M059J (cell line): ENCODE measurements at regions not wholly inside any gene's neighbourhood (a gene's known extent, or its start where the extent isn't known, plus 50 kb on each side); places are given as distances from the start of the nearest gene placed in this dataset.

Experiments
- DNase-seq: peaks from one replicate; pipeline ENCODE4 v3.0.0-alpha.2; 2012; ENCODE audit warnings: low read depth

DNA sequence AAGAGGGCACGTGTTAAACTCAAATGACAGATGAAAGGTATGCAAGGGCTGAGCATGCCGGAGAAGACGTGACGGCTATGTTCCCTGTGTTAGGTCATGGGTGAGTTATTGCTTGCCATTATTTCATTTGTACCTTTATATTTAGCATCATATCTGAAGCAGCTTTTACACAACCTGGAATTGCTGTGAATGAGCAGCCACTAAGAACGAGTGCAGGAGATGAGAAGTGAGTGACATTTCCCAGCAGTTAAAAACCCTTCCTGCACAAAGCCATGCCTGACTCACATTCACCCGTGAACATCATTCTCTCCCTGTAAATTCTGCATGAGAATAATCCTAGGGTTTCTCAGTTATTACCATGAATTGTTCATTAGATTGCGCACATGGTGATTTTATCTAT lies 433.2 kb upstream of the ZFP42 start:
- no peak for DNase-seq

DNA sequence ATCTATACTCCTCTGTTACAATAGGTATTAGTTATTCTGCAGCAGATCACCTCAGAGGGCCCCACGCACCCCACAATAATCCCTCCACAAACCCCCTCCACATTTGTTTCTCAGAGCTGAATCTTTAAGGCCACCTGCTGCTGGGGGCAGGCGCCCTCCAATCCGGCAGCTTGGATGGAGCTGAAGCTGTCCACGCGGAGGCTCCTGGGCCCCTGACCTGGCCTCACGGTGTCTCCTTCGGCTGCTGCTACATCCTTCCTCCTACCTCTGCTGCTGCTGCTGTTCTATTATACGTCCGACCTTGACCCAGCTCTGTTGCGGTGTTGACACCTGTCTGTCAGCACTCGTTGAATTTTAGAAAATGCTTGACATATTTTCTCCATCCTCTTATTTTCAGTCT lies 430.2 kb upstream of the ZFP42 start:
- no peak for DNase-seq

DNA sequence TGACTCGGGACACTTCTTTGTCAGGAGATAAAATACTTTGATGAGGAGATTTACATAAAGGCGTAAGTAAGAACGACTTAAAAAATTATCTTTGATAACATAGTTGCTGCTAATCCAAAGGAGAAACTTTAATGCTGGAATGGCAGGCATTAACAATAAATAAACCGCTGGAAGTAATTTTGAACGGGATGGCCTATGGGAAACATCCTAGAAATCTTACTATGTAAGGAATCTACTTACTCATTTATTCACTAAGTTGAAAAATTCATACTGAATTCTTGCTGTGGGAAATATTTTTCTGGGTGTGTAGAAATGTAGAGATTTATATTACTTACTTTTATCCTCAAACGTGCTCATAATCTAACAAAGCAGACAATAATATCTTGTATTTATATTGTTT lies 425.7 kb upstream of the ZFP42 start:
- no peak for DNase-seq

DNA sequence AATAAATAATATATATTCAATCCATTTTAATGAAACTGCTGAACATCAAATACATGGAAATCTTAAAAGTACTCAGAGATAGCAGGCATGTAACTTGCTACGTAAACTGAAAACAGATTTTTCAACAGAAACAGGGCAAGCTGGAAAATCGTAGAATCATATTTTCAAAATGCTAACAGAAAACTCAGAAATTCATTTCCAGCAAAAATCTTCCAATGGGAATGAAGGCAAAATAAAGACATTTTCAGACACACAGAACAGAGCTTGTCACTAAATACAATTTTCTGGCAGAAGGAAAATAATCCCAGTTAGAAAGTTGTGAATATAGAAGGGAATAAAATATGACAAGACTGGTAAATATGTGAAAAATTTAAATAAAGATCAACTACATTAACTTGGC lies 419.9 kb upstream of the ZFP42 start:
- no peak for DNase-seq

DNA sequence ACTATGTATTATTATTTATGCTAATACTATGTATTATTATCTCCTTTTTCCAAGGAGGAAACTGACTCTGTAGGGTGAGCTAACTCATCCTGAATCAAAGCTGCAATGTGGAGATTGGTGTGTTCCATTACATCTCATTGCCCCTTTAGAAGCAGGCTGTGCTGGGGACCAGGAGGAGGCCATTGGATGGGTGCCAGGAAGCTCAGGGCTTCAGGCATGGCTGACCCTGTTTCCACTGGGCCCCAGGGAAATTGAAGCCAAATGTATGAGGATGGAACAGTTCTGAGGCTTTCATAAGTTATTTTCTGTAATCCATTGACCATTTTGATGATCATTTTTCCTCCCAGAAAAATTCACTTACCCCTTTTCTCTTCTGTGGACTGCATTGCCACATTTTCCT lies 418.8 kb upstream of the ZFP42 start:
- DNase-seq, result no peak

- no peak for DNase-seq
These were observed 417.6 kb upstream of the ZFP42 start for GRCh38 chr4:187577941-187578480.

DNA sequence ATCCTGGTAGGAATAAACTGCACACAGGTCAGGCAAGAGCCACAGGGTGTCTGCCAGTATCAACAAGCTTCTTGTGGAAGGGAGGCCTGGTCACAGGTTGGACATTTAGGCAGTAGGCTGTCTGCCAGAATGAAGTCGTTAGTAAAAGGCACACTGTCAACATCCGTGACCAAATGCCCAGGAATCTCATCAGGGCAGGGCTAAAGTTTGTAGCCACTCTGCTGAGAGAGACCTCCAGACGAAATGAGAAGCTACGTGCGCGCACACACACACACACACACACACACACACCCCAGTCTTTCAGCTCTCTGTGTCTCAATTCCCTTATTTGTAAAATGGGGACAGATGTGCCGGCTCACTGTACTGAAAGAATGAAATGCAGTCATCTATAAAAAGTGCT lies 408.7 kb upstream of the ZFP42 start:
- DNase-seq, result peak; percentile 85

- DNase-seq, result no peak
These were observed 397.4 kb upstream of the ZFP42 start for GRCh38 chr4:187598196-187598595.

- DNase-seq, result peak; percentile 84
These were observed 393.1 kb upstream of the ZFP42 start for GRCh38 chr4:187602339-187603092.

DNA sequence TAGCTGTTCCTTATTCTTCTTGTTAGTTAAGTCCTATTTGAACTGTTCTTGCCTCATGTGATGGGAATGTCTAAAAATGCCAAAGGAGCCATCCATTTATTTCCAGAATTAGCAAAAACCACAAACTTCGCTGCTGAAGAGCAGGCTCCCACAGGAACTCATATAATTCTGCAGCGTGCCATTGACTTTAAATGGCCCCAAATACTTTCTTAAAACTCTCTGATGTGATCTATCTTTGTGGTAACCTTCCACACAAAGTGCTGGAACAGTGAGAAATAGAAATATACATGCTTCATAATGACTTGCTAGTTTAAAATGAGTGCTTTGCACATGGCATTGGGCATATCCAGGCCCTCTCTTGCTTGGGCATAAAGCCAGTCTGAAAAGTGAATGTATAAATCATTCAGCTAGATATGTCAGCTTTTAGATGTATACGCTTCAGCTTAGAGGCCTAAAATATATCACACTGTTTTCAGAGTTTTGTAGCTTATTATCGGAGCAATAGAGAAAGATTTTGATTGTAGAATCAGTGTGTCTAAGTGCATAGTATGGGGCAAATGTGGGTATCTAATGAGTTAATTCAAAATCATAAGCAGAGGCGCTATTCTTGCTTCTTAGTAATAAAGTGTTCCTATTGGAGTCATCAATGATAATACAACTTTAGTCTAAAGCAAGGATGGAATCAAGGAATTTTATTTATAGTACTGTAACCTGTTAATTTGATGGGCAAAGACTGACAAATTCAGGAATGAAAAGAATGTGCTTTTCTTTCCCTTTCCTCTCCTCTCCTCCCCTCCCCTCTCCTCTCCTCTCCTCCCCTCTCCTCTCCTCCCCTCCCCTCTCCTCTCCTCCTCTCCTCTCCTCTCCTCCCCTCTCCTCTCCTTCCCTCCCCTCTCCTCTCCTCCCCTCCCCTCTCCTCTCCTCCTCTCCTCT lies 392.2 kb upstream of the ZFP42 start:
- peak; percentile 88 for DNase-seq

- DNase-seq, result no peak
These were observed 390.6 kb upstream of the ZFP42 start for GRCh38 chr4:187604984-187605383.

- DNase-seq, result peak; percentile 44
These were observed 389.0 kb upstream of the ZFP42 start for GRCh38 chr4:187606581-187606980.

- peak; percentile 68 for DNase-seq
These were observed 387.6 kb upstream of the ZFP42 start for GRCh38 chr4:187608001-187608421.

- DNase-seq, result peak; percentile 79
These were observed 383.3 kb upstream of the ZFP42 start for GRCh38 chr4:187612301-187612700.

GRCh38 chr4:187613089-187613839 lies 382.3 kb upstream of the ZFP42 start:
- no peak for DNase-seq

DNA sequence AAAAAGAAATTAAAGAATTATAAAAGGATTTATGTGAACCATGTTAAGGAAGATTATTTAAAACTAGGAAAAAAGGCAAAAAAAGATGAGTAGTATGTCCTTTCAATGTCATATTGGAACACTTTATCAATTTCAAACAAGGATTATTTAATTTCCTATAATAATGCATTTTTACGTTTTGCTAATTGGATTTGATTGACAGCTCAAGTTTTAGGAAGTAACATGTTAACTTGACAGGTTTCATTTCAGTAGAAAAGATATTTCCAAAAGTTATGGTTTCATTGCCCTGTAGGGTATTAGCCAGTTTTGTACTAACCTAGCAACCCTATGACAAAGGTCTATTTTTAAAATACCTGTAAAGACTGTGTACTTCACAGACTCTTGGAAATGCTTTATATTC lies 379.6 kb upstream of the ZFP42 start:
- no peak for DNase-seq

GRCh38 chr4:187617113-187617512 lies 378.5 kb upstream of the ZFP42 start:
- no peak for DNase-seq

- peak; percentile 38 for DNase-seq
These were observed 376.8 kb upstream of the ZFP42 start for GRCh38 chr4:187618701-187619281.

DNA sequence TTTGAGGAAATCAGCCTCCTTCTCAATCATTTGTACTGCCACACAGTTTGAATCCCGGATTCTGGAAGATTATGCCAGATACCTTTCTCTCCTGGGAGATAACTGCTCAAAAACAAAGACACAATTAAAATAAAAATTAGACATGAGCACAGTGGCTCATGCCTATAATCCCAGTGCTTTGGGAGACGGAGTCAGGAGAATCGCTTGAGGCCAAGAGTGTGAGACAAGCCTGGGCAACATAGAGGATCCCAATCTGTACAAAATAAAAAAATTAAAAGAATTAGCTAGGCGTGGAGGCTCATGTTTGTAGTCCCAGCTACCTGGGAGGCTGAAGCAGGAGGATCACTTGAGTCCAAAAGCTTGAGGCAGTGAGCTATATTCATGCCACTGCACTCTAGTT lies 376.3 kb upstream of the ZFP42 start:
- DNase-seq, result no peak

DNA sequence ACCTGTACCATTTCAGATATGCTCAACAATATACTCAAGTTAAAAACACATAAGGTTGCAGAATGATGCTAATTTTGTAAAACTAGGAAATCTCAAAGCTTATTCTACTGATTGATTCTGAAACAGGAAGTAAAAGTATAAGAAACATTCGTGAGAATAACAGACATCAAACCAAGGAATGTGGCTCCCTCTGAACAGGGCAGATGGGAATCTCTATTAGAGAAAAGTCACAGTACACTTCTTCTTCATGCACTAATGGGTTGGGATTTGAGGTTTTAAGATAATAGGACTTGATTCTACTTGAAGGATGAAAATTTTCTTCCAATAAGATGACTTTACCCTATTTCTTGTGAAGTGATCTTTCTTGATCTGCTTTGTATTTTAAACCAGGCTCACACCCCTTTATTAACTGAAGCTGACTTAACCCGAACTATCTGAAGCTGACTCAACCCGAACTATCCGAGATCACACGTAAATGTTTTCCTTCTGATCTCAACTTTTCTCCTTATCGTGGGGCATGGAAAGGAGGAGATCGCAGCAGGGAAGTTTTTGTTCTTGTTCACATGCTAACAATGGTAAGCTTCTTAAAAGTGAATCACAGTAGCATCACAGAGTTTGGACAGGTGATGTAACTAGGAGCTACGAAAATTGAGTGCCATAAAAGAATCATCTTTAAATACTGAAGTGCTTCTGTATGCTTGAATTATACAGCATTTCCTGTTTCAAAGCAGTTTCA lies 363.1 kb upstream of the ZFP42 start:
- peak; percentile 44 for DNase-seq

- DNase-seq, result no peak
These were observed 362.3 kb upstream of the ZFP42 start for GRCh38 chr4:187633245-187633644.
